PFSK-1 (cell line): ENCODE measurements at regions not wholly inside any gene's neighbourhood (a gene's known extent, or its start where the extent isn't known, plus 50 kb on each side); places are given as distances from the start of the nearest gene placed in this dataset.

Experiments
- POLR2AphosphoS5 ChIP-seq: IDR thresholded peaks from 2 replicates; pipeline ENCODE4 v1.6.1; 2012; ENCODE audit warnings: low read depth, mild to moderate bottlenecking, control low read depth, low read length, moderate library complexity
- REST ChIP-seq, 2 experiments: IDR thresholded peaks; 2 replicates each; pipeline versions ENCODE4 v1.6.1 to v1.8.0; 2011 to 2012; ENCODE audit warnings: low read depth in 2 of 2, low read length in 2 of 2, control low read depth in 1 of 2, inconsistent platforms in 1 of 2, mild to moderate bottlenecking in 1 of 2, moderate library complexity in 1 of 2; ENCODE audit not compliant: insufficient read depth in 1 of 2

DNA sequence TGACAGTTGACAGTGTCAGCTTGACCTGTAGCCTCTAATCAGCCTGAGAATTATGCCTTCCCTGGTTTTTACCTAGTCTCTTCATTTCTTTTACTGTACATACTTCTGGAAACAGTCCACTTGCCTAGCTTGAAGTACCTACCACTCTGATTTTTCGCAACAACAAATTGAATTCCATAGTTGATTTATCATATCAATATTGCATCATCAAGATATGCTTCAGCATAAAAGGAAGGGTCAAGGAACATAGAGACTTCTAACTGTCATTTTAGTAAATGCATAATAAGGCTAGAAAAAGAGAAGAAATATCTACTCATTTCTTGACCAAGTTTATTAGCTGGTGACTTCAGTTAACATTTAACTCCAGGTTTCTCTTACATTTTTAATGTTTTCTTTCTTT lies 174.2 kb upstream of the FAR2 start:
- TF ChIP-seq REST (IDR thresholded peaks at IDR 0.05; ENCODE audit: insufficient read depth in 1 of 2, low read depth in 2 of 2, low read length in 2 of 2) (no peak), POLR2AphosphoS5 (no peak)
